Stimulated activated CD8-positive, alpha-beta memory T cell treated with anti-CD3 and anti-CD28 coated beads, Interleukin-12 subunit alpha, Interleukin-12 subunit beta, amount 100 ng/mL, for 4 hours (primary cell): ENCODE measurements at regions not wholly inside any gene's neighbourhood (a gene's known extent, or its start where the extent isn't known, plus 50 kb on each side); places are given as distances from the start of the nearest gene placed in this dataset.
"Not testable (repeated sequence)": the region's sequence is repeated elsewhere in the genome, so short reads cannot be mapped to it uniquely, and the experiment has no call there.

Experiments
- DNase-seq: peaks from one replicate; pipeline ENCODE4 v3.0.0-alpha.2; 2020; ENCODE audit warnings: low read depth

DNA sequence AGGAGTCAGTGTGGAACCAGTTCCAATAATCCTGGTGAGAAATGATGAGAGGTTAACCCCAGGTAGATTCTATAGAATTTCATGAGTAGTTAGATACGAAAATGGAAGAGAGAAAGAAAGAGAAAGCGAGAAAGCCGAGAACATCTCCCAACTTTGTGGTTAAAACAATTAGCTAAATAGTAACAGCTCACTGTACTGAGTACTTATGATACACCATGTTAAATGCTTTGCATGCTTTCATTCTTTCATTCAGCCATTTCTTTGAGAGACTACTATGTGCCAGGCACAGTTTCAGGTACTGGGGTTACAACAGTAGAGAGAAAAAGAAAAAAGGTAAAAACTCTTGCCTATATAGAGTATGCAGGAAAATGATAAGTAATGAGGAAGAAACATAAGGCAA, 109.7 kb upstream of the SYT6 start:
- DNase-seq, result no peak

DNA sequence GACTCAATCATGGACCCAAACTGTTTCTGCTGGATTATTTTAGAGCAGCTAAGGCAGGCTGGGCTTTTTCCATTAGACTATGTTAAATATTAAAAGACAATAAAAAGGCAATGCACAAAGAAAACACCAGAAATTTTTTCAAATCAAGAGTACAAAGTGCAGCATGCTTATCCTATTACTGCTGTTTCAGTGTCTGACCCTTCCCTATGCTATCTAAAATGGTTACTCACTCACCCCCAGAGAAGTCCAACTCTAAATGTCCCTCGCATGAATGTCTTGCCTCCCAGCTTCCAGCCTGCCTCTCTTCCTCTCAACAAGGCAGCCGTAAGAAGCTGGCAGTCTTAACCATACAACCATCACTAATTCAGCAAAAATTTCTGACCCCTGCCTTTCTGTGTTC, 108.7 kb upstream of the SYT6 start:
- DNase-seq, result no peak

GRCh38 chr1:114260805-114261484, 107.3 kb upstream of the SYT6 start:
- DNase-seq, result no peak

GRCh38 chr1:114259511-114260160, 106.0 kb upstream of the SYT6 start:
- DNase-seq, result no peak

DNA sequence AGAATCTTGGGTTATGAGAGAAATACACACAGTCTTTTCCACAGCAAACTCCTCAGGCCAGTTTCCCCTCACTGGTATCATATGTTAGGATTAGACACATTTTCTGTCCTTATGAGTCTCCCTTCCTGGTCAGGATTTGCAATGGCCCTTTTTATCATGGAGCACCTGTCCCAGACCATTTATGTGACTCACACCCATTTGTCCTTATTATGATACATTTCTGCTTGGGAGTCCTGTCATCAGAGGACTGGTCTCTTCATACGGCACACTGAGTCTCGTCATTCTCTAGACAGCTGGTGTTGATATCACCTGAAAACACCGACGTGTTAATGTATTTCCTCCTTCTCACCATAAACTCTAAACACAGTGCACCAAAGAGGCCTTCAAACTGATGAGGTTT, 105.0 kb upstream of the SYT6 start:
- no peak for DNase-seq

DNA sequence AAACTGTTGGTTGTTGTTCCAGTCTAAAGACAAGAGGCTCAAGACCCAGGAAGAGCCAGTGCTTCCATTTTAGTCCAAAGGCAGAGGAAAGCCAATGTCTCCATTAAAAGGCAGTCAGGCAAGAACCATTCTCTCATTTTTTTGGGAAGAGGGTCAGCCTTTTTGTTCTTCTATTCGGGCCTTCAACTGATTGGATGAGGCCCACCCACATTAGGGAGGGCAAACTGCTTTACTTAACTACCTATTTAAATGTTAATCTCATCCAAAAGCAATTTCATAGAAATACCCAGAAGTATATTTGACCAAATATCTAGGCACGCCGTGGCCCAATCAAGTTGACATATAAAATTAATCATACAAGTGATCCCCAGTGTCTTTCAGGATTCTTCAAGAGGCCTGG, 104.4 kb upstream of the SYT6 start:
- DNase-seq, result no peak

DNA sequence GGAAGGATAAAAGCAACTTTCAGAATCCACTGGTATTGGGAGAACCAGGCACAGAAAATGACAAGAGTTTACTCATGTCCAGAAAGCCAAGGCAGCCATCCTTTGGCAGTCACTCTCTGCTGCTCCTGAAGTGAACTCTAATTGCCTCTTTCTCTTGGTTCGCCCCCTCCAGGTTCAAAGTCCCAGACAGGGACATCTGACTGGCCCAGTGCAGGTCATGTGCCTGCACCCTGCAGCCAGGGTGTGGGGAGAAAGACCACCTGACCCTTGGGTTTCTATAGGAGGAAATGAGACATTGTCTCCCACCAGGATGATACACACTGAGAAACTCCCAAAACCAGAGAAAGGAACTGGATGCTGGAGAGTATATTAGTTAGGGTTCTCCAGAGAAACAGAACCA, 103.9 kb upstream of the SYT6 start:
- DNase-seq, result no peak

DNA sequence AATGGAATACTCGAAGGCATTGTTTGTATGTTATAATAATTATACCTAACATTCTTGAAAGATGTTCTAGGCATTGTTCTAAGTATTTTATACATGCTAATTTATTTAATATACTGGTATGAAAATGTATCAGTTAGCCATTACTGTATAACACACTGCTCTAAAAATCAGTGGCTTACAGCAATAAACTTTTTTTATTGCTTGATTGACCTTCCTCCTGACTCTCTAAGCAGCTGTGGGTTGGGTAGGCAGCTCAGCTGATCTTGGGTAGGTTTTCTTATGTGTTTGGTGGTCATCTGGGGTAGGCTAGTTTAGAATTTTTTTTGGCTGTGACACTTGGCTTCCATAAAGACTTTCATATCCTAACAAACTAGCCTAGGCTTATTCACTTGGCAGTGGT, 100.2 kb upstream of the SYT6 start:
- DNase-seq, result no peak

DNA sequence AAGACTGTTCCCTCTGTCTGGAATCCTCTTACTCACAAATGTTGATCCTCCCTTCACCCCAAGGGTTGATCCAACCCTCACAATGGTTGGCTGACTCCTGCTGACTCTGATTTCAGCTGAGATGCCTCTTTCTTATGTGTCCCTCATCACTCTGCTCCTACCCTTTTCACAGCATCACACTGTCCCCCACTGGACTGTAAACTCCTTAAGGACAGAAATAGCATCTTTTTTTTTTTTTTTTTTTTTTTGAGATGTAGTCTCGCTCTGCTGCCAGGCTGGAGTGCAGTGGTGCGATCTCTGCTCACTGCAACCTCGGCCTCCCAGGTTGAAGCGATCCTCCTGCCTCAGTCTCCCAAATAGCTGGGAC, 97.9 kb upstream of the SYT6 start:
- no peak for DNase-seq

DNA sequence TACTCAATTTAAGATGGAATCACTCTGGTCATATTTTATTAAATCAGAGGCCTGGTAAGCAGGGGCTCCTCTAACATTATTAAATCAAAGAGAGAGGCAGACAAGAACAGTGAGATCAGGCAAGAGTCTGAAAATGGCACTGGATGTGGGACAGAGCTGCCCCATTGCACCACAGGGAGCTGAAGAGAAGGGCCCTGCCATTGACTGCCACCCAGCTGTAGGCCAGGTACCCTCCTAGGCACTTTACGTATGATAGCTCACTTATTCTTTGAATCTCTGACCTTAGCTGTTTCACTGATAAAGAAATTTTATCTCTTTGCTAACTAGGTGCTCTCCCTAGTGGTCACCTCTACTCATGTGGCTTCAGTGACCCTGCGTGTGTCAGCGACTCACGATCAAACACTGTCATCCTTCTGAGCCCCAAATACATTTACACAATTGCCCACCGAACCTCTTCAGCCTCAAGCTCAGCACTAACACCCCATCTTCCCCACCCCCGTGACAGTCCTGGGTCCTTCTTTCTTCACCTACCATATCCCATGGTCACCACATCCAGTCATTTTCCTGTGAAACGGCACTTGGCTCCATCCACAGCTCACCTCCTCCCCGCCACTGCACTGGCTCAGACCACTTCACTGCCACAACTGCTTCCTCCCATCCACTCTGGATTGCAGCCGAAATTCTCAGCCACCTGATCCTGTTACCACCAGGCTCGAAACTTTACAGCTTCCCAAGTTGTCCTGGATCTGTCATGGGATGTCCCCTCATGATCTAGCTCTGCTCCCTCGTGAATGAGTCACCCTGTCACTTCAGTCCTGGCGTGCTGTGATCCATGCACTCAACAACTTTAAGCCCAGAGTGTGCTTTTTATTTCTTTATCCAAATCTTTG, 97.3 kb upstream of the SYT6 start:
- DNase-seq, result no peak

- DNase-seq, result no peak
Measured at GRCh38 chr1:114249691-114250090, 96.0 kb upstream of the SYT6 start.

DNA sequence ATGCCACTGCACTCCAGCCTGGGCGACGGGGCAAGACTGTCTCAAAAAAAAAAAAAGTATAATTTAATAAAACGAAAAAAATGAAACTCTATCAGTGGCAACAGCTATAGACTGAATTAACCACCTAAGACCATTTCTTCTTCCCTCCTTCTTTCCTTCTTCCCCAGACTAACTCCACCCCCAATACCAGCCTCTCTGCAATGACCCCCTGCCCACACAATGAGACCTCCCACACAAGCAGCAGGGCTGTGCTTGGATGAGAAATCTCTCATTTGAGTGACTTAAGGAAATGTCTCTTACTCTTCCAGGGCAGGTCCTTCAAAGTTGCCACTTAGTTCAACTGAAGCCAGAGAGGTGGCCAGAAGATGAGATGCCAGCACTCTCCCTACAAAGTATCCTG, 94.5 kb upstream of the SYT6 start:
- DNase-seq, result no peak

DNA sequence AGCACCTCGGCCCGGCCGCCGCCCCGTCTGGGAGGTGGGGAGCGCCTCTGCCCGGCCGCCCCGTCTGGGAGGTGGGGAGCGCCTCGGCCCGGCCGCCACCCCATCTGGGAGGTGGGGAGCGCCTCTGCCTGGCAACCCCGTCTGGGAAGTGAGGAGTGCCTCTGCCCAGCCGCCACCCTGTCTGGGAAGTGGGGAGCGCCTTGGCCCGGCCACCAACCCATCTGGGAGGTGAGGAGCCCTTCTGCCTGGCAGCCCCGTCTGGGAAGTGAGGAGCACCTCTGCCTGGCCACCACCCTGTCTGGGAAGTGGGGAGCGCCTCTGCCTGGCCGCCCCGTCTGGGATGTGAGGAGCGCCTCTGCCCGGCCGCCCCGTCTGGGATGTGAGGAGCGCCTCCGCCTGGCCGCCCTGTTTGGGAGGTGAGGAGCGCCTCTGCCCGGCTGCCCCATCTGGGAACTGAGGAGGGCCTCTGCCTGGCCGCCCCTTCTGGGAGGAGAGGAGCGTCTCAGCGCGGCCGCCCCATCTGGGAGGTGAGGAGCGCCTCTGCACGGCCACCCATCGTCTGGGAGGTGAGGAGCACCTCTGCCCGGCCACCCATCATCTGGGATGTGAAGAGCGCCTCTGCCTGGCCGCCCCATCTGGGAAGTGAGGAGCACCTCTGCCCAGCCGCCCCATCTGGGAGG, 89.0 kb upstream of the SYT6 start:
- DNase-seq, result not testable (repeated sequence)

DNA sequence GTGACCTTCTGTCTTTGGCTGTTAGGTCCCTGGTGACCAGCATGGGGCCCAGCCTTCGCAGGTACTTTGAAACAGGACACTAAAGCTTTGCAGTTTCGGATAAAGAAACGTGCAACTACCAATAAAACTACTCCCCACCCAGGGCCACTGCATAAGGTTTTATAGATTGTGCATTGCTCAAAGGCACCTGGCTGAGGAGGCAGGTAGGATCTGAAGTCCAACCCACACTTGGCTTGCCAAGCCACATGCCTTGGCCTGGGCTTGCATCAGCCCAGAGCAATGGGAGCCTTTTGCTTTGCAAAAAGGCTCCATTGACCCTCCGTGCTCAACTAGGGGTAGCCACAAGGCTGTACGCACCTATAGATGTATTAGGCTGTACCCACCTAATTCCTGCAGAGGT, 84.4 kb upstream of the SYT6 start:
- DNase-seq, result no peak

GRCh38 chr1:114236517-114236916, 82.8 kb upstream of the SYT6 start:
- no peak for DNase-seq

DNA sequence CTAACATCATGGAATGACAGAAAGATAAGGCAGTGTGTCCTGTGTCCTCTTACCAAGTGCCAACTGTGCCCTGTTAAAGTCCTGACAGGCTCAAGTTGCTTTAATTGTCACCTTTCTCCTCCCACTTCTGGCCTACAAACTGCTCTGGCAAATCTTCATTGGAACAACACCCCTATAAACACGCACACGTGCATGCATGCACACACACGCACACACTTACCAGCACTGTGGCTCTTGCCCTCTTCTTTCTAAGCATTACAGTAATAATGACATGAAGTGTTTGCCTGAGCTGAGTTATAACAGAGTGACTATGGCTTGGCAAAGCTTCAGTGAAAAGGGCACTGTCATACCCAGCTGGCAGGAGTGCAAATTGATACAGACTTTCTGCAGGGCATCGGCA, 82.3 kb upstream of the SYT6 start:
- no peak for DNase-seq

DNA sequence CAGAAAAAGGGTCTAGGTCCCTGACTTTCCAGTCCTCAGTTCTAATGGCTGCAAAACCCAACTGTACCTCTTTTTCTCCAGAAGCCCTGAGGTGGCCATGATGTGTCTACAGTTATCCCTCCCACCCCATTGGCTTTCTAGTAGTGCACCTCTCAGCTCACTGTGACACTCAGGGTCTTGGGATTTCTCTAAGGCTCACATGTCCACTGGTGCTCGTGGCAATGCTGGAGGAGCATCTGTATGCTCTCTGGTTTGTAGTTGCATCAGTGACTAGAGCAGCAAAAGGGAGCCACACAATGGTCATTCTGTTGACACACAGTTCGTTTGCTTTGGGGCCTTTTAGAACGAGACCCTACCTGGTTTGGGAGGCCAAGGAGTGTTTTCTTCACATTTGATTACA, 81.6 kb upstream of the SYT6 start:
- no peak for DNase-seq

- DNase-seq, result no peak
Measured at GRCh38 chr1:114234408-114235124, 80.9 kb upstream of the SYT6 start.

DNA sequence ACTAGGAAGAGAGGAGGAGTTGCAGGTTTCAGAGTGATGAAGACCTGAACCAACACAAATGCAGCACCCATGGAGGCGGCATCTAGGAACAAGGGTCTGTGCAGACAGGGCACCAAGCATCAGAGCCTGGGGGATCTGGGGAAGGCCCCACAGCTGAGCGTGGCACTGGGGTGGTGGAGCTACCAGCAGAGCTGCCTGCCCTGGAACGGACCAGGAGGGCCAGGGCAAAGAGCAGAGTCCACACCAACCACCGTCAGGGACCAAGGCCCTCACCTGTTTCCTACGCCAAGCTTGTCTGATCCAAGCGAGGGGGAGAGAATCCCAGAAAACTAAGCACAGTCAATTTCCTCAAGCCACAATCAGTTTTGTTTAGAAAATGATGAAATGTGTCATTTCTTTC, 79.0 kb upstream of the SYT6 start:
- no peak for DNase-seq

GRCh38 chr1:114231301-114231700, 77.6 kb upstream of the SYT6 start:
- DNase-seq, result no peak

DNA sequence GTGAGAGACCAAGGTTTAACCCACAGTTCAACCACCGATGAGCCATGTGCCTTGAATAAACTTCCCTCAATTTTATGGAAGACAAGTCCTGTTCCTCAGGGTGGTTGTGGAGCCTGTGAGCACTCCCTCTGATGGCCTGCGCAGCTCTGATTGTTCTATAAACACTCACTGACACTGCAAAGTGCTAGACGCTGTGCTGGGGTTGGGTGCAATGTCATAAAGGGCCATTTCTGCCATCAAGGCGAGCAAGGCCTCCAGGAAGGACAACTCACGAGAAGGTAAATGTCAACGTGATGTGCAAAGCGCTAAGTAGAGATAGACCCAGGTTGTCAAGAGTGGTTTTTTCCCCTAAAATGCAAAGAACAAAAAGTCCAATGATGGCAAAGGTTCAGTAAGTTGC, 75.7 kb upstream of the SYT6 start:
- DNase-seq, result no peak

GRCh38 chr1:114227059-114227458, 73.4 kb upstream of the SYT6 start:
- no peak for DNase-seq
